GM19023 (cell line): ENCODE measurements at regions not wholly inside any gene's neighbourhood (a gene's known extent, or its start where the extent isn't known, plus 50 kb on each side); places are given as distances from the start of the nearest gene placed in this dataset.
"Not testable (repeated sequence)": the region's sequence is repeated elsewhere in the genome, so short reads cannot be mapped to it uniquely, and the experiment has no call there.

ENCODE experiments used
- ATAC-seq: cut with Tn5 transposase; IDR thresholded peaks from one replicate; pipeline ENCODE4 v1.9.1; 2021; ENCODE audit warnings: mild to moderate bottlenecking, moderate library complexity; ENCODE audit not compliant: unreplicated experiment

DNA sequence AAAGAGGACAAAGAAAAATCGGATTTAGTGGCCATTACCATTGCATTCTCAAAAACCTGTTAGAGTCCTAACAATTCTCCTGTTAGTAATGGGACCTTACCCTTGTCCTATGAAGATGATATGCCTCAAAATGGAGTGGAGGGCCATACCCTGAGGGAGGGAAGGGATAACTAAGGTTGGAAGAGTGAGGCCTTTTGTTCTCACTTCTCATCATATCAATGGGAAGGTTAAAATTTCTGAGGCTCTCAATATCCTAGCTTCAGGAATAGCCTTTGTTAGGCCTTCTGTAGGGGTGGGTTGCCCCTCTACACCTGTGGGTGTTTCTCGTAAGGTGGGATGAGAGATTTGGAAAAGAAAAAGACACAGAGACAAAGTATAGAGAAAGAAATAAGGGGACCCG, 109.4 kb upstream of the SGIP1 start:
- not testable (repeated sequence) for ATAC-seq

DNA sequence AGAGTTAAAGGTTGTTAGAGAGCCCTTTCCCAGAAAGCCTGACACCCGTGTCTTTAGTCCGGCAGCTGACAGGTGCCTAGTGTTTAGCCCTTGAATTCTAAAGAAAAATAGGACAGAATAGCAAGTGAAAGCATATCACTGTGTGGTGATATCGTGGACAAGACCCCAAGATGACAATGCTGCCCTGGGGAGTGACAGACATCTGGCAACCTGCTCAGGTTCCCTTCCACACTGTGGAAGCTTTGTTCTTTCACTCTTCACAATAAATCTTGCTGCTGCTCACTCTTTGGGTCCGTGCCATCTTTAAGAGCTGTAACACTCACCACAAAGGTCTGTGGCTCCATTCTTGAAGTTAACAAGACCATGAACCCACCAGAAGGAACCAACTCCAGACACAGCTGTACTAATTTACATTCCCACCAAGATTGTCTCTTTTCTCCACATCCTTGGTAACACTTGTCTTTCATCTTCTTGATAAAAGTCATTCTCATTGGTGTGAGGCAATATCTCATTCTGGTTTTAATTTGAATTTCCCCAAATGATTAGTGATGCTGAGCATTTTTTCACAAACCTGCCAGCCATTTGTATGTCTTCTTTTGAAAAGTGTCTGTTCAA, 107.6 kb upstream of the SGIP1 start:
- ATAC-seq, result no peak

DNA sequence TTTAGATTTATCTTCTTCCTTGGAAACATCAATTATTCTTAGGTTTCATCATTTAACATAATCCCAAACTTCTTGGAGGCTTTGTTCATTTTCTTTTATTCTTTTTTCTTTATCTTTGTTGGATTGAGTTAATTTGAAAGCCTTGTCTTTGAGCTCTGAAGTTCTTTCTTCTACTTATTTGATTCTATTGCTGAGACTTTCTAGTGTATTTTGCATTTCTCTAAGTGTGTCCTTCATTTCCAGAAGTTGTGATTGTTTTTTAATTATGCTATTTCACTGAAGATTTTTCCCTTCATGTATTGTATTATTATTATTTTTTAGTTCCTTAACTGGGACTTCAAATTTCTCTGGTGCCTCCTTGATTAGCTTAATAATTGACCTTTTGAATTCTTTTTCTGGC, 103.1 kb upstream of the SGIP1 start:
- ATAC-seq, result not testable (repeated sequence)

DNA sequence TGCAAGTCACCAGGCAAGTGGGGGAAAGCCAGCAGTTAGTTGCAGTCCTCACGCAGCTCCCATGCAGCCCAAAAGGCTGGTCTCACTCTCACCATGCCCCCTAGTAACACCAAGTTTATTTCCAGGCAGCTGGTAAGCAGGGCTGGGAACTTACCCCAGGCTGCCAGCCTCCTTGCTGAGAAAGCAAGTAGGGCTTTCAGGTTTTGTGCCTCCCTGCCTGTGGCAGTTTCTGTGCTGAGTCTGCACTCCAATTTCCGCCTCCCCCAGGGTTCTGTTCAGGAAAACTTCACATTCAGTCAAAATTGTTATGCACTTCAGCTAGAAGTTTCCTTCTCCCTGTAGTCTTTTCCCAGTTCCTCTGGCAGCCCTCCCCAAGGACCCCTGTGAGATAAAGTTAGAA, 102.0 kb upstream of the SGIP1 start:
- ATAC-seq, result no peak

DNA sequence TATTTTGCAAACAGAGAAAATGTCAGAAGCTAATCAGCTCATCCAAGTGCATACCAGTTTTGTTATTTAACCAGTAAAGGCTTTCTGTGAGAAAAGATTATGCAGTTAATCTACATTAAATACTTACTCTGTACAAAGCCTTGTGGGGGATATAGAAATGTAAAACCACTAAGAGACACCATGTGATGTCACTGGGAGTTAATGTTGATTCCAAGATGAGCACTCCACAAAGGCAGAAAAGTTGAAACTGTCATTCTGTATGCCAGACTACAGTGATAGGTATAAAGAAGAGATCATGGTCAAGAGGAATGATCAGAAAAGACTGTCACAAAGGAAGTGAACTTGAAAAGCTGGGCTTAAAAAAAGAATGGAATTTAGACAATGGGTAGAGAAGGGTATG, 100.3 kb upstream of the SGIP1 start:
- no peak for ATAC-seq

DNA sequence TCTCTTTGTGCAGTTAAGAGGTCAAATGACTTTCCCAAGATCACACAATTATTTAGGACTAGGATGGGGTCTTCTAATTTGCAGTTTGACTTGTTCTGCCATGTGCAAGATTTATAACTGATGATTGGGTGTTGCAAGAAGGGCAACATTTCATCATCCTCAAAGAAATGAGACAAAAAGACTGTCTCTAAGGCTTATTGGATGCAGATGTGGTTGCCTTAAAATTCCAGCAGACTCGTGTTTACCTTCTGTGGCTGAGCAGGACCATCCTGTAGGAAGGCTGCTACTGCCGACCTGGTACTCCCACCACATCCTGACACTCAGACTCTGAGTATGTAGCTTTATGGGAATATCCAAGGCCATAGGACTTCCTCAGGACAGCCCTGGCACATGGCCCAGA, 99.9 kb upstream of the SGIP1 start:
- ATAC-seq, result no peak

DNA sequence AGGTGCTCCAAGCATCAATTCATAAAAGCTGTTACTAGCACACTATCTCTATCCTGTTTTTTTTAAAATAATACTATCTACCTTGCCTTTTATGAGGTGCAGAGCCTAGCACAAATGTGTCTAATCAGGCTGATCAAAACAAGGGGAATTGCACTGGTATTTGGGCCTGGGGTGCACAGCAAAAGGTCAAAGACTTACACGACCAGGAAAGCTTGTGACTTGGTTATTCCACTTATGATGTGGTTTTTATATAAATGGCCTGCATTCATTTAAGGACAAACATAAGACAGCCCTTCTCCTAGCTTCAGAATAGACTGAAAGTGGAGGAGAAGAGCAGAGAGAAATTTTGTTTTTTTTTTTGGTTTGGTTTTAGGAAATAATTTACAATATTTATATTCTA, 98.4 kb upstream of the SGIP1 start:
- no peak for ATAC-seq

DNA sequence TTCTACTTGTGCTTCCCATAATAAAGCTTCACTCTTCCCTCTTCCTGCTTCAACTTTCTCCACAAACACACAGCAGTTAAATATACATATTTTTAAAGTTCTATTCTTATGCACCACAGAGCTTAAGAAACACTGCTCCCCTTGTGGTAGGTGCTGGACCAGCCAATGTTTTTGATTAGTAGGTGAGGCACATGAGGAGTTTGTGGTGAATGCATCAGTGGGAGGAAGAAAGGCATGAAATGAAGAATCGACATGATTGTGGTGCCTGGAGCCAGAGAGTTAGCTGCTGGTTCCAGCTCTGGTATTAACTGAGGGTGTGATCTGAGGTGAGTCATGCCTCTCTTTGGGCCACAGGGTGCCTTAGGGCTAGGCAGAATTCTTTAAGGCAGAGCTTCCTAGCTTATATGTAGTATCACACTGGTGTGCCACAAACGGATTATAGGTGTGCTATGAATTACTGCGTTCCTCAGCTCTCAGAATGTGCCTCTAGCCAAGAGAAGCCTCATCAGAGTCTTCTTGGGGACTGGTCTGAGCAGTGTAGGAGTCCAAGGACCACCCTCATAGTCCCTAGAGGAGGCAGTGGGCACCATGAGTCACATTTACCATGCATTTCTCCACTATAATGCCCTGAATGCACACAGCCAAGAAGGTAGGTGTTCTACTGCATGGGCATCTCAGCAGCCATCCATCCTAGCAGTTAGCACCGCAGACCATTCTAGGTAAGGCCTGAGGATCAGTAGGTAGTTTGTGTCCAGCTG, 97.4 kb upstream of the SGIP1 start:
- peak; percentile 69 for ATAC-seq

DNA sequence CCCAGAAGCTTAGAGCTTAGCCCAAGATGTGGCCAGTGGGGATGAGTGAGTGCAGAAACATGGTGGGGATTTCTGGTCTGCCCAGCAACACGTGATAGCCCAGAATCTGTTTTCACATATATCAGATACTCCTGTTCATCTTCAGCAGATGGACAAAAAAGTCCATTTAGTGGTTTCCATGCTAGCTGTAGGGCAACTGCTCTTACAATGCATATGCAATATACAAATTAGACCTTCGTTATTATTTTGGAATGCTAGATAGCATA, 96.9 kb upstream of the SGIP1 start:
- ATAC-seq, result peak; percentile 16

DNA sequence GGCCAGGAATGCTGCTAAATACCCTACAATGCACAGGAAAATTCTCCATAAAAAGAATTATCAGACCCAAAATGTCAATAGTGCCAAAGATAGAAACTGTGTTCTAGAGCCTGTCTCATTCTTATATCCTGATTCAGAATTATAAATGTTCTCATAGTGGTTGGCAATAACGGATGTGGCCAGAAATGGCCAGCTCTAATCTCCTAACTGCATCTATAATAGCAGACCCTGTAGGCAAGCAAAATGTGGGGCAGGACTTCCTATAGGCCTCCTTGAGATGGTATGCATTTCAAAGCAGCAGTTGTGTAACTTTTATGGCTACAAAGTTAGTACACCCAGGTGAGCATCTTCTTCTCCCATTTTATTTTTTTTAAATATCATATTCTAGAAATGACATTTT, 95.9 kb upstream of the SGIP1 start:
- no peak for ATAC-seq

DNA sequence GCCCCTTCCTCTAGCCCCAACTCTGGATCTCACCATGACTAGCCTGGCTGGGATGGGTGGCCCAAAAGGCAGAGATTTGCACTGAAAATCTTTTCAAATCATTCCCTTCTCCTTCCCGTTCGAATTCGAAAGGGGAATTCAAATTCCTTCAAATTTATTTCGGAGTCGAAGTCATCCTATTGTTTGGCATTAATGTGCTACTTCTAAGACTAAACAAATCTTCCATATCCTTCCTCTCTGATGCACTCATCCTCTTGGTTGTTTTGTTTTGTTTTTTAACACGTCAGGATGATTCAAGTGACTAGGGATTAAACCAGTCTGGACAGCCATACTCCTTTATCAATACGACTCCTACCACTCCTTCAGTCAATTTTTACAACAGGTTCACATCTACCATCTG, 95.5 kb upstream of the SGIP1 start:
- ATAC-seq, result no peak

DNA sequence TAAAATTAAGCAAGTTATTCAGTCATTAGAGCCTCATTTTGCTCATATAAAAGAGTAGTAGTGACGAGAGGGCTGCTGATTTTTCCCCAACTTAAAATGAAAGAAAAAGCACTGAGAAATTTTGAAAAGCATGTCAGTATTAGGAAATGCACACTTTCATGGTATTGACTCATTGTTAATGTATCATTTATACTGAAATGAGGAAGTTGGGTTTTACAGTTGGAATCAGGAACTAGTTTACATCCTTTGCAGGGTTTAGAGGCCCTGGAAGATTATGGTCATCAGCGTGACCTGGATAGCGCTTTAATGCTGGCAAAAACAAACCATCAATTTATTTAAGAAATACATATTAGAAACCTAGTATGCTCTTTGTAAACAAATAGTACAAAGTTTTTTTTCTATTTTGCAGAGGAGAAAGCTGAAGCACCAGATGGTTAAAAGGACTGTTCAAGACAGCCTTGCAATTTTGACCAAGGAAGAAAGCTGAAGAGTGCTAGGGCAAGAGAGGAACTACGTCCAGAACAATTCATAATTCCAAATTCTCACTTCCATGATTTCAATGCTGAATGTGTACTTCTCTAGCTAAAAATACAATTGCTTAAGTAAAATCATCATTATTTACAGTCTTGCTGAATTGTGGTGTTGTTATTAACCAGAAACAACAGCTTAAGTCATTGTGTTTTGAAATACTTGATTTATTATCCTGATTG, 94.8 kb upstream of the SGIP1 start:
- peak; percentile 33 for ATAC-seq

DNA sequence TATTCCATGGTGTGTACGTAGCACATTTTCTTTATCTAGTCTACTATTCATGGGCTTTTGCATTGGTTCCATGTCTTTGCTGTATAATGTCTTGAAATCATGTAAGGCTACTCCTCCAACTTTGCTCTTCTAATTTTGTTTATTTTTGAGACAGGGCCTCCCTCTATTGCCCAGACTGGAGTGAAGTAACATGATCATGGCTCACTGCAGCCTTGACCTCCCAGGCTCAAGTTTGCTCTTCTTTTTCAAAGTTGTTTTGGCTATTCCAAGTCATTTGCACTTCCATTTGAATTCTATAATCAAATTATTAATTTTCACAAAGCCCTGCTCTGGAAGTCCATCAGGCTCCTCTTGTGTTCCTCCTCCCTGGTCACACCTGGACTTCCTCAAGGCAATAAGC, 90.2 kb upstream of the SGIP1 start:
- ATAC-seq, result no peak

DNA sequence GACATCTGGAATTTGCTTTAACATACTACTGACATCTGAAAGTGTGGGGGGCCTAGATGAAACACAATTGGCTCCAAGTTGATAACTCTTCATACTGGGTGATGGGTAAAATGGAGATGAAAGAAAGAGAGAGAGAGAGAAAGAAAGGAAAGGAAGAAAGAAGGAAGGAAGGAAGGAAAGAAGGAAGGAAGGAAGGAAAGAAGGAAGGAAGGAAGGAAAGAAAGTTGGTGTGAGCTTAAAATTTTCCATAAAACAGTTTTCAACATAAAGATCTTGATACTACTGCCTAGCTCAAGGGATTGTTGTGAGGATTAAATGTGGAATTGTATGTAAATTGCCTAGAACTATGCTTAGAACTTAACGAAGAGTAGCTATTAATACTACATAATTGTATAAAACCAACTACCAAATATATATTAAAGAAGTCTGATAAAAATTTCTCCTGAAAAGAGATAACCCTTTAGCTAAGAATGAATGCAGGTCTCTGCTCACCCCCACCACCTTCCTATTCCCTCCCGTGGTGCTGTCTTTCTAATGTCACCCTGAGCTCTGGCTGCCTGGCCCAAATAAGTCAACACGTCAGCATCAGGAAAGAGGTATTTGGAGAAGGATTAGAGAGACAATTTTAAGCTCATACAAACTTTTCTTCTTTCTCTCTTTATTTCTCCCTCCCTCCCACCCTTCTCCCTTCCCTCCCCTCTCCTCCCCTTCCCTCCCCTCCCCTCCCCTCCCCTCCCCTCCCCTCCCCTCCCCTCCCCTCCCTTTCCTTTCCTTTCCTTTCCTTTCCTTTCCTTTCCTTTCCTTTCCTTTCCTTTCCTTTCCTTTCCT, 89.3 kb upstream of the SGIP1 start:
- ATAC-seq, result no peak

DNA sequence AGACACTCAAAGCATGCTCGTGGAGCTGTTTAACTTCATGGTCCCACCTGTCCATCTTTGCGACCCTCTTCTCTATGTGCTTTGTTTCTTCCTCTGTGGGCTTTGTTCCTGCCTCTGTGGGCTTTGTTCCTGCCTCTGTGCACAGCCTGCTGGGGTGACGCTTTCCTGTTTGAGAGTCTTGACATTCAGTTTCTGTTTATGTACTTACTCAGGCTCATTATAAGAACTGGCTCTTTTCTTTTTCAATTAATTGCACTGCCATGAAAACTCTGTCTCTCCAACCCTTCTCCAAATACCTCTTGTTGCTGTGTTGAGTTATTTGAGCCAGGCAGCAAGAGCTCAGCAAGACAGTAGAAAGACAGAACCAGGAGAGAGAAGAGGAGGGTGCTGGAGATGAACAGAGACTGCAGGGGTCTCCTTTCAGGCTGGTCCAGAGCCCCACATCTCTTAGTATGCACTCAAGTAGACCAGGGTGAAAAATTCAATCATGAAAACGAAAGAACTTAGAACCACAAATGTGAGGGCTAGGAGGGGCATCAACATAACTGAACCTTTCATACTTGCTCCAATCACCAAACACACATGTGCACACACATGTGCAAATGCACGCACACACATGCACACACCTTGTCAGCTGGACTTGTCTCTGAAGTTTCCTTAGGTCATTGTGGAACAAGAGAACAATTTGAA, 88.3 kb upstream of the SGIP1 start:
- ATAC-seq, result peak; percentile 82

DNA sequence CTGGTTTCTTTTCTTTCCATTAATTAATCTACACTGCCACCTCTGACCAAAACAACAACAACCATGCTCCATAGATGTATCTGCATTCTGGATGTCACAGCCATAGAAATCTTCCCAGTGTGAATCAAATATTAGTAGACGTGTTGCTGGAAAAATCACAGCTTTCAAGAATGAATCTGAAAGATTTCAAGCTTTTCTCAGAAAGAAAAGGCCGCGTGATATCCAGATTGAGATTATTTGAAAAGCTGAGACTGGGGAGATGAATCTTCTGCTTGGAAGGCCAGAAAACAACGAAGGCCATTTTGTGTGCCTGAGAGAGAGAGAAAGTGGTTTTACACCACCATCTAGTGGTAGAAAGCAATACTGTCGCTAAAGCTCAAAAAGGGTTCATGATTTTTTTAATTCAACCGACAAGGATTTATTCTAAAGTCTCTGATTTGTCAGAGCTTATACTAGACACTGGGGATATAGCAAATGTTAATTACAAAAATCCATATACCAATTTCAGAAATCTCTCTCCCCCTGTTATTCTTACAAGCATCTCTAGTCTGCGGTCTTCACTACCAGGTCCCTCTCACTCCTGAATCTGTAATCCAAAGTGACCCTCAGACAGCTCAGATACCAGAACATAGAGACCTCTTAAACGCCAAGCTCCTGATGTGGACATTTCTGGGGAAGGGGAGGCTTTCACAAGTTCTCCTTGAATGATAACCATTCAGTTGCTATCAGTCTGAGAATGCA, 87.5 kb upstream of the SGIP1 start:
- ATAC-seq, result peak; percentile 46

DNA sequence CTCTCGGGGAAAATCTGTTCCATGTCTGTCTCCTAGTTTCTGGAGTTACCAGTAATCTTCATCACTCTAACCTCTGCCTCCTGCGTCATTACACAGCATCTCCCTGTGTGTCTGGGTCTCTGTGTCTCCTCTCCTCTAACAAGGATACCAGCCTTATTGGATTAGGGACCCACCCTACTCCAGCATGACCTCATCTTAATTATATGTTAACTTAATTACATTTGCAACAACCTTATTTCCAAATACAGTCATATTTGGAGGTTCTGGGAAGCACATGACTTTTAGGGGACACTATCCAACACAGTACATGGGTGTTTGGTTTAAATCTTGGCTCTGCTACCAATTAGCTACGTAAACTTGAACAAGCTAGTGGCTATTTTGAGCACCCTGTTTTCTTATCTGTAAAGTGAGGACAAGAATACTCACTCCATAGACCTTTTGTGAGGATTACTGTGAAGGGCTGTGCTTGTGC, 83.9 kb upstream of the SGIP1 start:
- ATAC-seq, result no peak

DNA sequence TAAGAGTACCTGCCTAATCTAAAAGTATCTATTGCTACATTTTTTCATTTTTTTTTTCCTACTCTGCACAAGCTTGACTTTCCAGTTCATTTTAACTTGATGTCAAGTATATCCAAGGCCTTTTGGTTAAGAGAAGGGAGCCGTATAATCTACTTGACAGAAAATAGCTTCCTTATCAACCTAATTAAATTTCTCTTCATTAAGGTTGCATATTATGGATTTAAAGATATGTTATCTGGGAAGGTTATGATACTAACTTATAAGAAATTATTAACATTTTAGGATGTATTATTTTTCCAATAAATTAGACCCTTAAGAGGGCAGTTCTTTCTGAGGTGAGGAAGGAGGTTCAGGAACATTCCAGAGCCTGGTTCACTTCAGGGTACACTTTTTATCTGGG, 83.1 kb upstream of the SGIP1 start:
- ATAC-seq, result no peak

DNA sequence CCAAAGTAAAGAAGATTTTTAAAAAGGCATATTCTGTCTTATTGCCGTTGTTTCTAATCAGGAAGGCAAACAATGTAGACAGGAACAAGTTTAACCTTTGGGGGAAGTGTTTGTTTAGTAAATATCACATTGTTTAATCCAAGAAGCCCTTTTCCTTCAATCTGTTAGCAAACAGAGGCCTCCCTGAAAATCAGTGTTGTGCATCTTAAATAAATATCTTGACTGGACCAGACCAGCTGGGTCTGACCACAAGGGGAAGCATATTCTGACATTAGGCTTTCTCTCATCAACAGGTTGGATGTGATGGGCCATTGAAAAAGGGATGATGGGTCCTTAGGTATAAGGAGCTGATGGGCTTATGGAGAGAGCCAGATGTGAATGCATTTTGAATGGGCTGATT, 81.8 kb upstream of the SGIP1 start:
- ATAC-seq, result no peak

DNA sequence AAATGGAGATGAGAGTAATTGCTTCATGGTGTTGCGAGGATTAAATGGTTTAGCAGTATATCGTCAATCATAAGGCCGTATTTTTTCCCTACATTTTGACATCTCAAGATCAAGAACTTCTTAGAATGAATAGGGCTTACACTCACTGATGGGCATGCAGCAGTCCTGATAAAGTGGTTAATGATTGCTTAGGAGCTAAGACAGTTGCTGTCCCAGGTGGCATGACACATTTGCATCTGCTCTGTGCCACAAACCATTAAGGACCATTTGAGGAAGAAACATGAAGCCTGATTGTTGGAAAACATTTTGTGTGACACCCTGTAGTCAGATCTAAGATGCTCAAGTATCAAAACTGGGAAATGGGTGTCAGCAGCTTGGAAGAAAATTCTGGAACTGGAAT, 81.0 kb upstream of the SGIP1 start:
- ATAC-seq, result no peak
